ENCODE measurements at regions not wholly inside any gene's neighbourhood (a gene's known extent, or its start where the extent isn't known, plus 50 kb on each side); places are given as distances from the start of the nearest gene placed in this dataset.

DNA sequence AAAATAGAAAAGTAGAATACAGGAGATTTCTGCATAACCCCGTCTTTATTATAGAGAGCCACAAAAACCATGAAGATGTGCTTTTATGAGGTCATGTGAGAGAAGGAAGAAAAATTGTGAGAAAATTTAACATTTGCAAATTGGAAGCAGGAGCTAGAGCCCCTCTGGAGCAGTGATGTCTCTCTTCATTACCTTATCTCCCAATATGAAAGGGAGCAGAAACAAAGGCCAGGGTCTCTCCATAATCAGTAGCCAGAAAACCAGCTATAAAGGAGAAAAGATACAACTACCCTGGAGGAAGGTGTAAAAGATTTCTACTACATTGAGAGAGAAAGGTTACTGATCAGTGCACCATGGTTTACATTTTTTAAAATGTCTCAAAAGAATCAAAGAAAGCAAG, 53.2 kb upstream of the ITGA1 start:
- no peaks in the 10 kb centered on the region for H3K9me3 Mint-ChIP-seq (ENCODE audit: unreplicated experiment)
- H3K27ac Mint-ChIP-seq (ENCODE audit: unreplicated experiment) = no peak overlapping the region
- H3K4me3 Mint-ChIP-seq (ENCODE audit: unreplicated experiment) = no peak overlapping the region
- no peak for DNase-seq (ENCODE audit: low spot score)
- H3K36me3 Mint-ChIP-seq (ENCODE audit: low read depth, unreplicated experiment) = no peaks in the 10 kb centered on the region
- TF ChIP-seq, protein P1, sequence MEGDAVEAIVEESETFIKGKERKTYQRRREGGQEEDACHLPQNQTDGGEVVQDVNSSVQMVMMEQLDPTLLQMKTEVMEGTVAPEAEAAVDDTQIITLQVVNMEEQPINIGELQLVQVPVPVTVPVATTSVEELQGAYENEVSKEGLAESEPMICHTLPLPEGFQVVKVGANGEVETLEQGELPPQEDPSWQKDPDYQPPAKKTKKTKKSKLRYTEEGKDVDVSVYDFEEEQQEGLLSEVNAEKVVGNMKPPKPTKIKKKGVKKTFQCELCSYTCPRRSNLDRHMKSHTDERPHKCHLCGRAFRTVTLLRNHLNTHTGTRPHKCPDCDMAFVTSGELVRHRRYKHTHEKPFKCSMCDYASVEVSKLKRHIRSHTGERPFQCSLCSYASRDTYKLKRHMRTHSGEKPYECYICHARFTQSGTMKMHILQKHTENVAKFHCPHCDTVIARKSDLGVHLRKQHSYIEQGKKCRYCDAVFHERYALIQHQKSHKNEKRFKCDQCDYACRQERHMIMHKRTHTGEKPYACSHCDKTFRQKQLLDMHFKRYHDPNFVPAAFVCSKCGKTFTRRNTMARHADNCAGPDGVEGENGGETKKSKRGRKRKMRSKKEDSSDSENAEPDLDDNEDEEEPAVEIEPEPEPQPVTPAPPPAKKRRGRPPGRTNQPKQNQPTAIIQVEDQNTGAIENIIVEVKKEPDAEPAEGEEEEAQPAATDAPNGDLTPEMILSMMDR (IDR thresholded peaks at IDR 0.05; ENCODE audit: unreplicated experiment) = no peak
- H3K4me1 Mint-ChIP-seq (ENCODE audit: unreplicated experiment) = peaks cover 5% of the 10 kb centered on the region
- no peaks in the 10 kb centered on the region for H3K27me3 Mint-ChIP-seq (ENCODE audit: unreplicated experiment)

DNA sequence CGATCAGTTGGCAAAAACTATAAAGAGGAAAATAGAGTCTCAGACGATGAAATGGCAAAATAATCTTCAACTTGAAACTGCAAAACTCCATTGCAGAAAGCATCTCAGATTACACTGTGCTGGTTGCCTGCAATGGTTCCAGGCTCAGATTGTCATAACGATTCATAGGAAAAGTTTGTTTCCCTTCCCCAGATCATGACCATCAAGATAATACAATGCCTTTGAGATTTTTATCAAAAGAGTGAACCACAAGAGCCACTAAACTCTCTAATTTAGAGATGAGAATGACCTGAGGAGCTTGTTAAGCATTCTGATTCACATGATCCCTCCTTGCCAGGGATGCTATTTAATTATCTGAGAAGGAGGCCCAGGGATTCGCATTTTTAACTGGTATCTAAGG, 52.6 kb upstream of the ITGA1 start:
- Mint-ChIP-seq H3K27me3 (ENCODE audit: unreplicated experiment) (no peaks in the 10 kb centered on the region), H3K4me3 (ENCODE audit: unreplicated experiment) (no peak overlapping the region), H3K9me3 (ENCODE audit: unreplicated experiment) (no peaks in the 10 kb centered on the region), H3K27ac (ENCODE audit: unreplicated experiment) (no peak overlapping the region), H3K4me1 (ENCODE audit: unreplicated experiment) (peaks cover 5% of the 10 kb centered on the region), H3K36me3 (ENCODE audit: low read depth, unreplicated experiment) (no peaks in the 10 kb centered on the region)
- TF ChIP-seq, protein P1 (IDR thresholded peaks at IDR 0.05; ENCODE audit: unreplicated experiment) = no peak
- no peak for DNase-seq (ENCODE audit: low spot score)

Data from endothelial cell (in vitro differentiated cells).